AG04450 (cell line): ENCODE measurements at regions not wholly inside any gene's neighbourhood (a gene's known extent, or its start where the extent isn't known, plus 50 kb on each side); places are given as distances from the start of the nearest gene placed in this dataset.

Experiments
- CTCF ChIA-PET: fragments of 300-600, 350-600 bp; formaldehyde crosslinking; extraction: SDS; loops from one replicate; lab custom pipeline; 2022; ENCODE audit warnings: antibody characterized with exemption, inconsistent platforms; lab: Charles Lee
- POLR2A ChIA-PET: fragments of 350-600 bp; formaldehyde crosslinking; extraction: SDS; loops from one replicate; lab custom pipeline; 2021; ENCODE audit warnings: antibody characterized with exemption, inconsistent platforms; lab: Yijun Ruan, JAX
- DNase-seq: peaks from one replicate; pipeline ENCODE4 v3.0.0-alpha.2; 2011; ENCODE audit warnings: low read depth, low spot score
- H3K27ac ChIP-seq: one replicate; pipeline ENCODE4 v1.5.1; 2012; ENCODE audit warnings: low read depth, low read length, control low read depth
- H3K27me3 ChIP-seq: one replicate; pipeline ENCODE4 v1.6.0; 2012; ENCODE audit warnings: low read length; ENCODE audit not compliant: control insufficient read depth, insufficient read depth
- H3K4me3 ChIP-seq: 2 replicates; pipeline ENCODE4 v1.5.1; 2011; ENCODE audit warnings: mild to moderate bottlenecking, low read depth, low read length, control low read depth
- H3K9me3 ChIP-seq: 2 replicates; pipeline ENCODE4 v1.5.1; 2012; ENCODE audit warnings: low read length; ENCODE audit not compliant: control insufficient read depth, insufficient read depth
- TF ChIP-seq, protein P1 (sequence below): IDR thresholded peaks from 2 replicates; pipeline ENCODE4 v1.5.1; 2011; ENCODE audit warnings: low read depth, low read length, control low read depth, inconsistent platforms

DNA sequence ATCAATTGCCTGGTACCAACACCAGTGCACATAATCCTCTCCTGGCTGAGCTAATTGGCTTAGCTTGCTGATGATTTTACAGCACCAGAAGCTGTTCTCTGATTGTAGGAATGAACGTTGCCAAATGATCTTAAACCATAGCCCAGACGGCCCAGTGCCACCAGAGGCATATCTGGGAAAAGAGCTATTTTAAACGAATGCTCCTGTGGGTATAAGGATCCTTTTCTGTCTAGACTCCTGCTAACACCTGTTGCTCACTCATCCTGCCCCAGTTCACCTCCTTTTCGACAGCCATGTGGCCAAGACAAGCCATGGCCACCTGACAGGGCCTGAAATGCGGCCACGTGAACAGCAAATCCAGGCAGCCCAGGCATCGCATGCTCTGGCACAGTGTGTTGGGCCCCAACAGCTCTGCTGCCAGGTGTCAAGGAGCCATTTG, 289.9 kb upstream of the SLC30A5 start:
- no peaks in the 10 kb centered on the region for H3K9me3 ChIP-seq
- TF ChIP-seq, protein P1, sequence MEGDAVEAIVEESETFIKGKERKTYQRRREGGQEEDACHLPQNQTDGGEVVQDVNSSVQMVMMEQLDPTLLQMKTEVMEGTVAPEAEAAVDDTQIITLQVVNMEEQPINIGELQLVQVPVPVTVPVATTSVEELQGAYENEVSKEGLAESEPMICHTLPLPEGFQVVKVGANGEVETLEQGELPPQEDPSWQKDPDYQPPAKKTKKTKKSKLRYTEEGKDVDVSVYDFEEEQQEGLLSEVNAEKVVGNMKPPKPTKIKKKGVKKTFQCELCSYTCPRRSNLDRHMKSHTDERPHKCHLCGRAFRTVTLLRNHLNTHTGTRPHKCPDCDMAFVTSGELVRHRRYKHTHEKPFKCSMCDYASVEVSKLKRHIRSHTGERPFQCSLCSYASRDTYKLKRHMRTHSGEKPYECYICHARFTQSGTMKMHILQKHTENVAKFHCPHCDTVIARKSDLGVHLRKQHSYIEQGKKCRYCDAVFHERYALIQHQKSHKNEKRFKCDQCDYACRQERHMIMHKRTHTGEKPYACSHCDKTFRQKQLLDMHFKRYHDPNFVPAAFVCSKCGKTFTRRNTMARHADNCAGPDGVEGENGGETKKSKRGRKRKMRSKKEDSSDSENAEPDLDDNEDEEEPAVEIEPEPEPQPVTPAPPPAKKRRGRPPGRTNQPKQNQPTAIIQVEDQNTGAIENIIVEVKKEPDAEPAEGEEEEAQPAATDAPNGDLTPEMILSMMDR: no peak
- H3K27ac ChIP-seq: no peak overlapping the region
- ChIA-PET POLR2A (no interaction called here), CTCF (no interaction called here)
- H3K27me3 ChIP-seq: no peaks in the 10 kb centered on the region
- no peak for DNase-seq
- no peak overlapping the region for H3K4me3 ChIP-seq

DNA sequence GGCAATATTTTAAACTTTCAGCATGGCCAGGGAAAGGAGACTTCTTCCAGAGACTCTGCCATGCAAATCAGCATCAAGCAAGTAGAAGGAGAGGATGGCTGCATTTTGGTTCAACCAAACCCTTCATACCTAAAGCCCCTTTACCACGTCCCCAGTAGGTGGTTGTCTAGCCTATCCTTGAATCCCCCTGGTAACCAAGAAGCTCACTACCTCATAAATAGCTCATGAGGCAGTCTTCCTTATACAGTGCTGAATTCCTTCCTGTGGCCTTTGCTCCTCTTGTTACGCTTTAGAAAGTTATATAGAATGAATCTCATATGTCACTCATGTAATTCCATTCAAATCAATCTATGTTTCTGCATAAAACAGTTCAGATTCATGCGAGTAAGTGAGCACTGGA, 289.5 kb upstream of the SLC30A5 start:
- DNase-seq: no peak
- POLR2A ChIA-PET: no interaction called here
- Histone ChIP-seq H3K27ac (no peak overlapping the region), H3K27me3 (no peaks in the 10 kb centered on the region), H3K9me3 (no peaks in the 10 kb centered on the region), H3K4me3 (no peak overlapping the region)
- CTCF ChIA-PET: no interaction called here
- TF ChIP-seq, protein P1: no peak

DNA sequence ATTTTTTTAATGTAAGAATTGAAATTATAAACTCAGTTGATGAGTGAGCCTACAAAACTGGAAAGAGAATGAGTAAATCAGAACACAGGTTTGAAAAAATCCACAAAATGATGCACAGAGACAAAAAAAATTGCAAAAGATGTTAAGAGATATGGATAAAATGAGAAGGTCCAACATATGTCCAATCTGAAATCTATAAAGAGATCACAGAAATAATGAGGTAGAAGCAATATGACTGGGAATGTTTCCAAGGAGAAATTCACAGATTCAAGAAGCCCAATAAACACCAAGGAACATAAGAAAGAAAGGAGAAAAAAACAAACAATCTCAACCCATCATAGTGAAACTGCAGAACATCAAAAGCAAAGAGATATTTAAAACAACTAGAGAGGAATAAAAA, 288.4 kb upstream of the SLC30A5 start:
- no peak overlapping the region for H3K27ac ChIP-seq
- no peak for DNase-seq
- no peak overlapping the region for H3K4me3 ChIP-seq
- no peaks in the 10 kb centered on the region for H3K9me3 ChIP-seq
- TF ChIP-seq, protein P1: no peak
- ChIA-PET CTCF (no interaction called here), POLR2A (no interaction called here)
- no peaks in the 10 kb centered on the region for H3K27me3 ChIP-seq

DNA sequence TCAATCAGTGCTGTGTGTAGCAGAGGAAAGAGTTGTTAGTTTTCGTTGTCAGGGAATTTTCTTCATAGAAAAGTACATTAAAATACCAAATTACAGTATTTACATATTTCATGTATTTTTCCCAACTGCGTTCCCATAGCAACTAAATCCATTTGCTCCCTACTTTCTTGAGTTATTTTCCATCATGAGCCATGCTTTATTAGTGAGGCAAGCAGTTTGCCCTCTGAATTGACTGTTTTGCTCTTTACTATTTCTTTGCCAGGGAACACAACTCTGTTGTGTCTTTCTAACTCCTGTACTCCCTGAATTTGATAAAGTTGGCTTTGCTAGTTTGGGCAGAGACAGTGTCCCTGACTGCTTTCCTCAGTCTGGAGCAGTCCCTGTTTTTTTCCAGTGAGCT, 276.2 kb upstream of the SLC30A5 start:
- TF ChIP-seq, protein P1: no peak
- DNase-seq: no peak
- Histone ChIP-seq H3K27me3 (peaks cover 3% of the 10 kb centered on the region), H3K9me3 (no peaks in the 10 kb centered on the region), H3K27ac (no peak overlapping the region), H3K4me3 (no peak overlapping the region)
- ChIA-PET CTCF (no interaction called here), POLR2A (no interaction called here)

DNA sequence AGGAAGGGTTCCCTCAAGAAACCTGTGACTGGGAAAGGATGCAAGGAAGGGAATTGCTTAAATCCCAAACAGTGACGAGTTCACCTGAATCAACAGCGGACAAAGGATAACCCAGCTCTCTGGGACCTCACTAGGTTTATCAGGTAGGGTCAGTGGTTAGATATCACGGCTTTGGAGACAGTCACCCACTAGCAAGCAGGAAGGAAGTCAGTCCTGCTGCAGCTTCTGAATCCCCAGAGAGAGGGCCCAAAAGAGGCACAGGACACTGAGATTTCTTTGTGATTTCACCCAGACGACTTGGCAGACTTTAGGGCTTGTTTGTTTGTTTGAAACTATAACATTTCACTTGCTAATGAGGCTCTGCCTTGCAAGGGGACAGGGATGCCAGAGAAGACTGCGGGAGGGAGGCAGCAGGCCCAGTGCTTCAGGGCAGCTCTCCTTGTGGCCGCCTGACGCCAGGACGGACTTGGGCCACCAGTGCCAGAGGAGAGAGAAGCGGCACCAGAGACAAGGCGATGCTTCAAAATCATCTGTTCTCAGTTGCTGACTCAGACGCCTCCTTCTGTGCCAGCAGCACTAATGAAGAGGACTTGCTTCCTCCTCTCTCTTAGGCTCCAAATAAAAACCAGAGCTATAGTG, 275.6 kb upstream of the SLC30A5 start:
- no peak overlapping the region for H3K27ac ChIP-seq
- ChIA-PET CTCF (no interaction called here), POLR2A (no interaction called here)
- no peaks in the 10 kb centered on the region for H3K9me3 ChIP-seq
- no peak for DNase-seq
- TF ChIP-seq, protein P1: no peak
- no peak overlapping the region for H3K4me3 ChIP-seq
- peaks cover 3% of the 10 kb centered on the region for H3K27me3 ChIP-seq
